Body of pancreas (tissue), 4 donors: ENCODE measurements at regions not wholly inside any gene's neighbourhood (a gene's known extent, or its start where the extent isn't known, plus 50 kb on each side); places are given as distances from the start of the nearest gene placed in this dataset.

Experiments used
- ATAC-seq: fragments of 150-250 bp; one replicate; pipeline ENCODE4 v1.9.1; 2016
- DNase-seq, 4 donors: peaks; one replicate each; pipeline ENCODE4 v3.0.0-alpha.2; 2019
- H3K27ac ChIP-seq, 4 donors: fragments of 200-600 bp; sonication (generic); 1 replicate in 3 of 4; 2 replicates in 1 of 4; pipeline versions ENCODE4 v1.5.1 to v1.6.1; 2016 to 2019; ENCODE audit warnings: mild to moderate bottlenecking in 1 of 4, mixed read lengths in 1 of 4, moderate library complexity in 1 of 4
- H3K27me3 ChIP-seq, 2 donors: fragments of 200-600 bp; sonication (generic); one replicate each; pipeline ENCODE4 v1.6.0; 2016; ENCODE audit warnings: mild to moderate bottlenecking in 1 of 2
- H3K36me3 ChIP-seq, 2 donors: fragments of 200-600 bp; sonication (generic); replicated peaks in 1 of 2; 2 replicates each; pipeline ENCODE4 v1.5.1; 2016; ENCODE audit warnings: low read depth in 2 of 2; ENCODE audit not compliant: insufficient read depth in 1 of 2
- H3K4me1 ChIP-seq: fragments of 200-600 bp; sonication (generic); one replicate; pipeline ENCODE4 v1.6.0; 2016
- H3K4me3 ChIP-seq, 2 donors: fragments of 200-600 bp; sonication (generic); 1 replicate in 1 of 2; 2 replicates in 1 of 2; pipeline ENCODE4 v1.5.1; 2016 to 2019
- H3K9me3 ChIP-seq, 3 donors: fragments of 200-600 bp; sonication (generic); 1 replicate in 2 of 3; 2 replicates in 1 of 3; pipeline ENCODE4 v1.5.1; 2016
- CTCF ChIP-seq, 7 experiments: fragments of 450-650 bp in 4 of 7; fragments of 200-600 bp in 3 of 7; sonication (generic) in 3 of 7; IDR thresholded peaks; one replicate each; pipeline ENCODE4 v1.5.1; 2016 to 2019; ENCODE audit warnings: antibody characterized with exemption in 7 of 7
- POLR2A ChIP-seq, 3 donors: fragments of 450-650 bp; IDR thresholded peaks; one replicate each; pipeline ENCODE4 v1.6.1; 2016; ENCODE audit warnings: antibody characterized with exemption in 3 of 3, mild to moderate bottlenecking in 2 of 3
- WGBS, 2 donors: methylation state at CpG; one replicate each; pipeline ENCODE4 v1.1.5; 2017; 5-methylcytosine and 5-hydroxymethylcytosine counted together
- intact Hi-C: fragments of 100-400 bp; cut with DNase I; formaldehyde crosslinking; loops from one replicate; pipeline ENCODE4 v1.15.1; 2023

GRCh38 chr2:19674051-19675002 is 227.5 kb downstream of the TTC32 start:
- H3K4me3 ChIP-seq: no peak overlapping the region
- no peak overlapping the region for H3K27ac ChIP-seq
- no peaks in the 10 kb centered on the region for H3K27me3 ChIP-seq
- H3K9me3 ChIP-seq: no peaks in the 10 kb centered on the region
- 61 to 65% methylated on average over 16 of the region's 16 CpGs for WGBS, 2 donors
- no peak for ATAC-seq
- no peak for DNase-seq
- H3K36me3 ChIP-seq: no peaks in the 10 kb centered on the region
- TF ChIP-seq POLR2A (IDR thresholded peaks at IDR 0.05) (no peak), CTCF (IDR thresholded peaks at IDR 0.05) (no peak)
- no peaks in the 10 kb centered on the region for H3K4me1 ChIP-seq
- intact Hi-C loops: no loop called here

DNA sequence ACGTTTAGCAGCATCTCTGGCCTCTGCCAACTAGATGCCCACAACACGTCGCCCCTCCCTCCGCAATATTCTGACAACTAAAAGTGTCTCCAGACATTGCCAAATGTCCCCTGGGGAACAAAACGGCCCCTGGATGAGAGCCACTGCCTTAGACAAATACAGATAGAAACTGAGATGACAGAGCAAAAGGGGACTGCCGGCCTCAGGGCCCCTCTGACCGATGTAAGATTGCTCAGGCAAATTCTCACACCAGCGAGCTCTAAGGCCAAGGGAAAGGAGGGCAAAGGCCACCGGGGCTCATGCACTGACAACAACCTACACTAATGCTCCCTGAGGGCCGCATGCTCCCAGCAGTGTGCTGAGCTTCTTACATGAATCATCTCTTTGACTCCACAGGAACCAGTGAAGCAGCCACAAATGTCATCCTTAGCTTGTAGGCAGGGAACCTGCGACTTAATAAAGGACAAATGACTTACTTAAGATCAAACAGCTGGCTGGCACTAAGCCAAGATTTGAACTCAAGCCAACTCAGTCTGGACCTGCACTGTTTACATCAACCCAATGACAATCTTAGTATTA is 228.5 kb downstream of the TTC32 start:
- Histone ChIP-seq H3K4me1 (no peaks in the 10 kb centered on the region), H3K9me3 (no peaks in the 10 kb centered on the region), H3K27me3 (no peaks in the 10 kb centered on the region), H3K27ac (no peak overlapping the region), H3K36me3 (no peaks in the 10 kb centered on the region), H3K4me3 (no peak overlapping the region)
- DNase-seq: peak in 2 of 4 donors; percentile 27
- 60 to 62% methylated on average over 11 of the region's 11 CpGs for WGBS, 2 donors
- TF ChIP-seq CTCF (IDR thresholded peaks at IDR 0.05): no peak
- TF ChIP-seq POLR2A (IDR thresholded peaks at IDR 0.05): no peak
- no peak for ATAC-seq
- intact Hi-C loops: no loop called here

DNA sequence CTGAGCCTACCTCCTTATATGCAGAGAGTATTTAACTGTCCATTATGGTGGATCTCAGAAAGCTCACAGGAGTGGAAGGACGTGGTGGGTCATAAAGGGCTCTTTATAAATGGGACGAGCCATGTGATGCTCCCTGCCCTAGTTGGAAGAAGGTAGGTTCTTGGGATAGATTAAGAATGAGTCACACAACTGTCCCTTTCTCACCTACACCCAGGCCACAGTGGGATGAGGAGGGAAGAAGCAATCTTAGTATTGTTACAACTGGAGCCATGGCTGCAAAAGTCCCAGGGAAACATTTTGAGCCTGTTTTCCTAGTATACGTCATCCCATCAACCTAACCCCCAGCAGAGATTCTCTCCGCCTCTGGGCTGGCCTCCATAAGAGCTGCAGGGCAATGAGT is 229.9 kb downstream of the TTC32 start:
- Histone ChIP-seq H3K4me1 (no peaks in the 10 kb centered on the region), H3K27ac (no peak overlapping the region), H3K27me3 (no peaks in the 10 kb centered on the region), H3K9me3 (no peaks in the 10 kb centered on the region), H3K4me3 (no peak overlapping the region), H3K36me3 (no peaks in the 10 kb centered on the region)
- intact Hi-C loops: no loop called here
- 69 to 78% methylated on average over 4 of the region's 4 CpGs for WGBS, 2 donors
- TF ChIP-seq CTCF (IDR thresholded peaks at IDR 0.05): no peak
- no peak for TF ChIP-seq POLR2A (IDR thresholded peaks at IDR 0.05)
- ATAC-seq: no peak
- no peak for DNase-seq

GRCh38 chr2:19671311-19671710 is 230.5 kb downstream of the TTC32 start:
- 67% methylated on average over 1 of the region's 1 CpG; no CpG with 5 or more reads in 1 of the 2 donors for WGBS, 2 donors
- no peaks in the 10 kb centered on the region for H3K9me3 ChIP-seq
- intact Hi-C loops: no loop called here
- no peaks in the 10 kb centered on the region for H3K4me1 ChIP-seq
- no peaks in the 10 kb centered on the region for H3K36me3 ChIP-seq
- H3K4me3 ChIP-seq: no peak overlapping the region
- ATAC-seq: no peak
- no peaks in the 10 kb centered on the region for H3K27me3 ChIP-seq
- no peak for DNase-seq
- H3K27ac ChIP-seq: no peak overlapping the region
- TF ChIP-seq POLR2A (IDR thresholded peaks at IDR 0.05) (no peak), CTCF (IDR thresholded peaks at IDR 0.05) (no peak)
